HEK293 (cell line): ENCODE measurements at regions not wholly inside any gene's neighbourhood (a gene's known extent, or its start where the extent isn't known, plus 50 kb on each side); places are given as distances from the start of the nearest gene placed in this dataset.

Source experiments
- MEIS1 ChIP-seq: sonication (generic); formaldehyde crosslinking; IDR thresholded peaks from 2 replicates; pipeline ENCODE4 v1.8.1; 2022; ENCODE audit warnings: missing genetic modification reagents, mild to moderate bottlenecking, borderline replicate concordance
- WT1 ChIP-seq: fragments of 450-650 bp; formaldehyde crosslinking; IDR thresholded peaks from 2 replicates; pipeline ENCODE4 v1.5.1; 2016; ENCODE audit warnings: missing biosample characterization, missing genetic modification characterization
- ZEB2 ChIP-seq: fragments of 450-650 bp; formaldehyde crosslinking; IDR thresholded peaks from 2 replicates; pipeline ENCODE4 v1.5.1; 2016; ENCODE audit warnings: missing biosample characterization, missing genetic modification characterization
- ZNF274 ChIP-seq, 2 experiments: fragments of 200-500 bp in 1 of 2; fragments of 450-650 bp in 1 of 2; sonication (Bioruptor generic) in 1 of 2; formaldehyde crosslinking in 1 of 2; IDR thresholded peaks; 2 replicates each; pipeline versions ENCODE4 v1.5.1 to v1.6.1; 2014 to 2016; ENCODE audit warnings: borderline replicate concordance in 1 of 2, inconsistent platforms in 1 of 2, low read length in 1 of 2, missing biosample characterization in 1 of 2, missing genetic modification characterization in 1 of 2
- ZNF335 ChIP-seq: fragments of 450-650 bp; formaldehyde crosslinking; conservative IDR thresholded peaks from 2 replicates; pipeline ENCODE4 v1.5.1; 2016; ENCODE audit warnings: missing biosample characterization, missing genetic modification characterization
- ZNF518A ChIP-seq: fragments of 450-650 bp; formaldehyde crosslinking; conservative IDR thresholded peaks from 2 replicates; pipeline ENCODE4 v1.5.1; 2016; ENCODE audit warnings: low read depth, missing biosample characterization, missing genetic modification characterization
- ZNF558 ChIP-seq: fragments of 450-650 bp; formaldehyde crosslinking; IDR thresholded peaks from 2 replicates; pipeline ENCODE4 v1.5.1; 2016; ENCODE audit warnings: missing biosample characterization, missing genetic modification characterization
- ZSCAN18 ChIP-seq: fragments of 450-650 bp; formaldehyde crosslinking; IDR thresholded peaks from 2 replicates; pipeline ENCODE4 v1.5.1; 2016; ENCODE audit warnings: missing biosample characterization, missing genetic modification characterization
- TF ChIP-seq, protein P1 (sequence below): fragments of 450-650 bp; formaldehyde crosslinking; IDR thresholded peaks from 2 replicates; pipeline ENCODE4 v1.5.1; 2016; ENCODE audit warnings: missing biosample characterization, missing genetic modification characterization
- TF ChIP-seq, protein P2 (sequence below): fragments of 450-650 bp; formaldehyde crosslinking; IDR thresholded peaks from 2 replicates; pipeline ENCODE4 v1.5.1; 2016; ENCODE audit warnings: missing biosample characterization, missing genetic modification characterization
- TF ChIP-seq, protein P3 (sequence below): fragments of 450-650 bp; formaldehyde crosslinking; IDR thresholded peaks from 2 replicates; pipeline ENCODE4 v1.5.1; 2016; ENCODE audit warnings: missing biosample characterization, missing genetic modification characterization, low read depth
- TF ChIP-seq, protein P4 (sequence below): sonication (generic); formaldehyde crosslinking; IDR thresholded peaks from 2 replicates; pipeline ENCODE4 v1.8.1; 2022; ENCODE audit warnings: mild to moderate bottlenecking, moderate library complexity, missing genetic modification reagents
- TF ChIP-seq, protein P5 (sequence below): fragments of 450-650 bp; formaldehyde crosslinking; IDR thresholded peaks from 2 replicates; pipeline ENCODE4 v1.5.1; 2017; ENCODE audit warnings: missing biosample characterization, missing genetic modification characterization

- TF ChIP-seq, protein P1, sequence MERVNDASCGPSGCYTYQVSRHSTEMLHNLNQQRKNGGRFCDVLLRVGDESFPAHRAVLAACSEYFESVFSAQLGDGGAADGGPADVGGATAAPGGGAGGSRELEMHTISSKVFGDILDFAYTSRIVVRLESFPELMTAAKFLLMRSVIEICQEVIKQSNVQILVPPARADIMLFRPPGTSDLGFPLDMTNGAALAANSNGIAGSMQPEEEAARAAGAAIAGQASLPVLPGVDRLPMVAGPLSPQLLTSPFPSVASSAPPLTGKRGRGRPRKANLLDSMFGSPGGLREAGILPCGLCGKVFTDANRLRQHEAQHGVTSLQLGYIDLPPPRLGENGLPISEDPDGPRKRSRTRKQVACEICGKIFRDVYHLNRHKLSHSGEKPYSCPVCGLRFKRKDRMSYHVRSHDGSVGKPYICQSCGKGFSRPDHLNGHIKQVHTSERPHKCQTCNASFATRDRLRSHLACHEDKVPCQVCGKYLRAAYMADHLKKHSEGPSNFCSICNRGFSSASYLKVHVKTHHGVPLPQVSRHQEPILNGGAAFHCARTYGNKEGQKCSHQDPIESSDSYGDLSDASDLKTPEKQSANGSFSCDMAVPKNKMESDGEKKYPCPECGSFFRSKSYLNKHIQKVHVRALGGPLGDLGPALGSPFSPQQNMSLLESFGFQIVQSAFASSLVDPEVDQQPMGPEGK (tag by site-specific recombination) = no peak
- TF ChIP-seq ZNF274 (IDR thresholded peaks at IDR 0.05; ENCODE audit: low read length) (no peak), ZNF274 (tag by site-specific recombination; IDR thresholded peaks at IDR 0.05; ENCODE audit: borderline replicate concordance) (no peak), ZEB2 (tag by site-specific recombination) (no peak), MEIS1 (CRISPR knock-in tag) (no peak), ZNF558 (no peak), ZSCAN18 (tag by site-specific recombination) (no peak), WT1 (tag by site-specific recombination) (no peak), ZNF518A (tag by site-specific recombination) (no peak), ZNF335 (tag by site-specific recombination) (no peak)
- TF ChIP-seq, protein P2, sequence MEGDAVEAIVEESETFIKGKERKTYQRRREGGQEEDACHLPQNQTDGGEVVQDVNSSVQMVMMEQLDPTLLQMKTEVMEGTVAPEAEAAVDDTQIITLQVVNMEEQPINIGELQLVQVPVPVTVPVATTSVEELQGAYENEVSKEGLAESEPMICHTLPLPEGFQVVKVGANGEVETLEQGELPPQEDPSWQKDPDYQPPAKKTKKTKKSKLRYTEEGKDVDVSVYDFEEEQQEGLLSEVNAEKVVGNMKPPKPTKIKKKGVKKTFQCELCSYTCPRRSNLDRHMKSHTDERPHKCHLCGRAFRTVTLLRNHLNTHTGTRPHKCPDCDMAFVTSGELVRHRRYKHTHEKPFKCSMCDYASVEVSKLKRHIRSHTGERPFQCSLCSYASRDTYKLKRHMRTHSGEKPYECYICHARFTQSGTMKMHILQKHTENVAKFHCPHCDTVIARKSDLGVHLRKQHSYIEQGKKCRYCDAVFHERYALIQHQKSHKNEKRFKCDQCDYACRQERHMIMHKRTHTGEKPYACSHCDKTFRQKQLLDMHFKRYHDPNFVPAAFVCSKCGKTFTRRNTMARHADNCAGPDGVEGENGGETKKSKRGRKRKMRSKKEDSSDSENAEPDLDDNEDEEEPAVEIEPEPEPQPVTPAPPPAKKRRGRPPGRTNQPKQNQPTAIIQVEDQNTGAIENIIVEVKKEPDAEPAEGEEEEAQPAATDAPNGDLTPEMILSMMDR (tag by site-specific recombination) = no peak
- TF ChIP-seq, protein P3, sequence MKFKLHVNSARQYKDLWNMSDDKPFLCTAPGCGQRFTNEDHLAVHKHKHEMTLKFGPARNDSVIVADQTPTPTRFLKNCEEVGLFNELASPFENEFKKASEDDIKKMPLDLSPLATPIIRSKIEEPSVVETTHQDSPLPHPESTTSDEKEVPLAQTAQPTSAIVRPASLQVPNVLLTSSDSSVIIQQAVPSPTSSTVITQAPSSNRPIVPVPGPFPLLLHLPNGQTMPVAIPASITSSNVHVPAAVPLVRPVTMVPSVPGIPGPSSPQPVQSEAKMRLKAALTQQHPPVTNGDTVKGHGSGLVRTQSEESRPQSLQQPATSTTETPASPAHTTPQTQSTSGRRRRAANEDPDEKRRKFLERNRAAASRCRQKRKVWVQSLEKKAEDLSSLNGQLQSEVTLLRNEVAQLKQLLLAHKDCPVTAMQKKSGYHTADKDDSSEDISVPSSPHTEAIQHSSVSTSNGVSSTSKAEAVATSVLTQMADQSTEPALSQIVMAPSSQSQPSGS (tag by site-specific recombination) = no peak
- TF ChIP-seq, protein P4, sequence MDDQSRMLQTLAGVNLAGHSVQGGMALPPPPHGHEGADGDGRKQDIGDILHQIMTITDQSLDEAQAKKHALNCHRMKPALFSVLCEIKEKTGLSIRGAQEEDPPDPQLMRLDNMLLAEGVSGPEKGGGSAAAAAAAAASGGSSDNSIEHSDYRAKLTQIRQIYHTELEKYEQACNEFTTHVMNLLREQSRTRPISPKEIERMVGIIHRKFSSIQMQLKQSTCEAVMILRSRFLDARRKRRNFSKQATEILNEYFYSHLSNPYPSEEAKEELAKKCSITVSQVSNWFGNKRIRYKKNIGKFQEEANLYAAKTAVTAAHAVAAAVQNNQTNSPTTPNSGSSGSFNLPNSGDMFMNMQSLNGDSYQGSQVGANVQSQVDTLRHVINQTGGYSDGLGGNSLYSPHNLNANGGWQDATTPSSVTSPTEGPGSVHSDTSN (CRISPR knock-in tag) = no peak
- TF ChIP-seq, protein P5, sequence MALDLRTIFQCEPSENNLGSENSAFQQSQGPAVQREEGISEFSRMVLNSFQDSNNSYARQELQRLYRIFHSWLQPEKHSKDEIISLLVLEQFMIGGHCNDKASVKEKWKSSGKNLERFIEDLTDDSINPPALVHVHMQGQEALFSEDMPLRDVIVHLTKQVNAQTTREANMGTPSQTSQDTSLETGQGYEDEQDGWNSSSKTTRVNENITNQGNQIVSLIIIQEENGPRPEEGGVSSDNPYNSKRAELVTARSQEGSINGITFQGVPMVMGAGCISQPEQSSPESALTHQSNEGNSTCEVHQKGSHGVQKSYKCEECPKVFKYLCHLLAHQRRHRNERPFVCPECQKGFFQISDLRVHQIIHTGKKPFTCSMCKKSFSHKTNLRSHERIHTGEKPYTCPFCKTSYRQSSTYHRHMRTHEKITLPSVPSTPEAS = no peak
These were observed 348.6 kb downstream of the USP25 start for GRCh38 chr21:16078382-16078781.
